Endothelial cell of umbilical vein (primary cell): ENCODE measurements at regions not wholly inside any gene's neighbourhood (a gene's known extent, or its start where the extent isn't known, plus 50 kb on each side); places are given as distances from the start of the nearest gene placed in this dataset.

Source experiments
- BruUV-seq: library from RNA; stranded (reverse); fragments of 400-500 nt; replicated peaks from 2 replicates; lab custom pipeline; 2021; lab: Mats Ljungman, UMichigan
- CTCF ChIA-PET: fragments of 300-600, 350-600 bp; sonication (Branson Sonifier 250); formaldehyde crosslinking; loops from one replicate; lab custom pipeline; 2021; ENCODE audit warnings: antibody characterized with exemption, inconsistent platforms; lab: Charles Lee
- POLR2A ChIA-PET: fragments of 300-600, 350-600 bp; sonication (Branson Sonifier 250); formaldehyde crosslinking; loops from one replicate; lab custom pipeline; 2021; ENCODE audit warnings: antibody characterized with exemption, inconsistent platforms; lab: Charles Lee
- DNase-seq: peaks from one replicate; pipeline ENCODE4 v3.0.0-alpha.2; 2011; ENCODE audit warnings: low read depth, low spot score
- FAIRE-seq: peaks from 2 replicates; lab custom pipeline; 2011; peaks lifted over from hg19 to GRCh38; lab: Jason Lieb, UNC
- H2AFZ ChIP-seq: 2 replicates; pipeline ENCODE4 v1.6.0; 2012; ENCODE audit warnings: low read depth, low read length, control low read depth, inconsistent platforms
- H3K27ac ChIP-seq: 2 replicates; pipeline ENCODE4 v1.5.1; 2011; ENCODE audit warnings: low read depth, mild to moderate bottlenecking, control low read depth, low read length, moderate library complexity; ENCODE audit not compliant: insufficient read depth
- H3K27me3 ChIP-seq, 2 experiments: 2 replicates each; pipeline versions ENCODE4 v1.6.0 to v1.6.1; 2011; ENCODE audit warnings: low read length in 2 of 2, mixed read lengths in 1 of 2; ENCODE audit not compliant: control insufficient read depth in 2 of 2, insufficient read depth in 2 of 2
- H3K36me3 ChIP-seq, 2 experiments: 2 replicates in 1 of 2; 3 replicates in 1 of 2; pipeline ENCODE4 v1.5.1; 2011; ENCODE audit warnings: low read length in 2 of 2, mild to moderate bottlenecking in 1 of 2, moderate library complexity in 1 of 2; ENCODE audit not compliant: control insufficient read depth in 2 of 2, insufficient read depth in 2 of 2; ENCODE audit errors: extremely low read depth in 1 of 2
- H3K4me1 ChIP-seq: 3 replicates; pipeline ENCODE4 v1.5.1; 2011; ENCODE audit warnings: mild to moderate bottlenecking, low read length; ENCODE audit not compliant: control insufficient read depth, insufficient read depth; ENCODE audit errors: extremely low read depth
- H3K4me2 ChIP-seq: 2 replicates; pipeline ENCODE4 v1.6.1; 2011; ENCODE audit warnings: low read length, control low read depth, mixed read lengths; ENCODE audit not compliant: insufficient read depth
- H3K4me3 ChIP-seq, 3 experiments: fragments of 200-600 bp in 1 of 3; sonication (generic), shearing (Covaris generic) in 1 of 3; replicated peaks in 1 of 3; 2 replicates each; pipeline ENCODE4 v1.5.1; 2011 to 2016; ENCODE audit warnings: control low read depth in 3 of 3, low read length in 3 of 3, mild to moderate bottlenecking in 2 of 3, inconsistent platforms in 1 of 3, low read depth in 1 of 3, moderate library complexity in 1 of 3; ENCODE audit not compliant: insufficient read depth in 1 of 3
- H3K79me2 ChIP-seq: 2 replicates; pipeline ENCODE4 v1.6.0; 2012; ENCODE audit warnings: low read length, inconsistent platforms; ENCODE audit not compliant: control insufficient read depth, insufficient read depth
- H3K9ac ChIP-seq: replicated peaks from 2 replicates; pipeline ENCODE3; 2011; ENCODE audit warnings: low read length, control low read depth; ENCODE audit not compliant: insufficient read depth; ENCODE audit errors: extremely low read depth
- H3K9me1 ChIP-seq: replicated peaks from 3 replicates; pipeline ENCODE4 v1.6.0; 2011; ENCODE audit warnings: mild to moderate bottlenecking, low read length; ENCODE audit not compliant: control insufficient read depth, insufficient read depth; ENCODE audit errors: extremely low read depth
- H3K9me3 ChIP-seq: replicated peaks from 2 replicates; pipeline ENCODE4 v1.5.1; 2012; ENCODE audit warnings: low read length, inconsistent platforms; ENCODE audit not compliant: control insufficient read depth, insufficient read depth
- H4K20me1 ChIP-seq: replicated peaks from 2 replicates; pipeline ENCODE3; 2011; ENCODE audit warnings: mild to moderate bottlenecking, low read length; ENCODE audit not compliant: control insufficient read depth, insufficient read depth; ENCODE audit errors: extremely low read depth
- EZH2 ChIP-seq: IDR thresholded peaks from 2 replicates; pipeline ENCODE4 v1.6.1; 2012; ENCODE audit warnings: borderline replicate concordance, low read depth, mild to moderate bottlenecking, moderate library complexity, low read length, inconsistent platforms; ENCODE audit not compliant: severe bottlenecking
- FOS ChIP-seq: IDR thresholded peaks from 2 replicates; pipeline ENCODE4 v1.6.1; 2011; ENCODE audit warnings: mild to moderate bottlenecking, low read length, moderate library complexity, borderline replicate concordance; ENCODE audit not compliant: insufficient read depth
- GATA2 ChIP-seq: IDR thresholded peaks from 2 replicates; pipeline ENCODE4 v1.7.0; 2011; ENCODE audit warnings: low read depth, mild to moderate bottlenecking, moderate library complexity, mixed read lengths, low read length; ENCODE audit not compliant: insufficient read length, insufficient read depth
- JUN ChIP-seq: IDR thresholded peaks from 2 replicates; pipeline ENCODE4 v1.6.1; 2011; ENCODE audit warnings: borderline replicate concordance, low read depth; ENCODE audit not compliant: insufficient read length, insufficient read depth
- MYC ChIP-seq: IDR thresholded peaks from one replicate; pipeline ENCODE4 v1.6.1; 2011; ENCODE audit warnings: mild to moderate bottlenecking, low read depth, low read length
- POLR2A ChIP-seq: IDR thresholded peaks from 2 replicates; pipeline ENCODE4 v1.6.1; 2012; ENCODE audit warnings: low read depth, mild to moderate bottlenecking, control low read depth, low read length
- POLR2AphosphoS5 ChIP-seq: IDR thresholded peaks from 2 replicates; pipeline ENCODE4 v1.6.1; 2012; ENCODE audit warnings: low read depth, mild to moderate bottlenecking, control low read depth, low read length, moderate library complexity; ENCODE audit not compliant: insufficient read depth
- dilution Hi-C: fragments of 300-500 bp; cut with MboI; formaldehyde crosslinking; loops from one replicate; pipeline ENCODE4 v1.15.0; 2019; ENCODE audit warnings: low sequenced_read_pairs; ENCODE audit not compliant: extremely low pct_ligation_motif_present
- intact Hi-C: fragments of 100-400 bp; cut with micrococcal nuclease; formaldehyde crosslinking; loops from one replicate; pipeline ENCODE4 v1.10.0; 2022
- TF ChIP-seq, protein P1 (sequence below), 2 donors: IDR thresholded peaks; 1 replicate in 1 of 2; 2 replicates in 1 of 2; pipeline ENCODE4 v1.5.1; 2011; ENCODE audit warnings: low read length in 2 of 2, mild to moderate bottlenecking in 2 of 2, moderate library complexity in 2 of 2, control low read depth in 1 of 2, inconsistent platforms in 1 of 2, low read depth in 1 of 2; ENCODE audit not compliant: insufficient read depth in 1 of 2; ENCODE audit errors: extremely low read depth in 1 of 2
- TF ChIP-seq, protein P2 (sequence below): IDR thresholded peaks from 2 replicates; pipeline ENCODE4 v1.6.1; 2011; ENCODE audit not compliant: insufficient read depth, insufficient read length

DNA sequence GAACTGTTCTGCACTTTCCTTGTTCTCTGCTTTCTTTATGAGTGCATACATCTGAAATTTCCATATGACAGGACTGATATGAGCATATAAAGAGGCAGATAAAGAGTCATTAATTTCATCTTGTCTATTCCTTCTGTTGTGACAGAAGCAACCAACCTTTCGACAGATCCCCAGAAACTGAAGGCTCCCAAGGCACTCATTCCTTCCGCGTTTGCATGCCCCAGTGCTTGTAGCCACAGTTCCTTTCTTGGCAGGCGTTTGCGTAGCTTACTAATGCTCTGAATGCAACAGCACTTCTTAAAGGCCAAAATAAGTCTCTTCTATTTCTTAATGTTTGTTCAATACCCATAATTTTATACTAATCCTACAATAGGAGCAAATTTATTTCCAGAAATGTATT lies 94.0 kb upstream of the TBL1X start:
- H3K4me2 ChIP-seq, result no peak overlapping the region
- no peaks in the 10 kb centered on the region for H3K9me3 ChIP-seq
- no peak overlapping the region for H3K4me3 ChIP-seq
- no peaks in the 10 kb centered on the region for H3K36me3 ChIP-seq
- ChIA-PET POLR2A (no interaction called here), CTCF (no interaction called here)
- no peak for FAIRE-seq
- no peaks in the 10 kb centered on the region for H3K4me1 ChIP-seq
- H3K79me2 ChIP-seq, result no peaks in the 10 kb centered on the region
- H3K27ac ChIP-seq, result no peak overlapping the region
- peaks cover 0 to 4% of the 10 kb centered on the region in 2 experiments for H3K27me3 ChIP-seq
- H3K9me1 ChIP-seq, result no peaks in the 10 kb centered on the region
- H3K9ac ChIP-seq, result no peak overlapping the region
- no peak for DNase-seq
- no TSS peak for BruUV-seq
- no peak overlapping the region for H2AFZ ChIP-seq
- TF ChIP-seq MYC (no peak), EZH2 (no peak), GATA2 (no peak), FOS (no peak), POLR2A (no peak), POLR2AphosphoS5 (no peak), JUN (no peak)
- TF ChIP-seq, protein P1, sequence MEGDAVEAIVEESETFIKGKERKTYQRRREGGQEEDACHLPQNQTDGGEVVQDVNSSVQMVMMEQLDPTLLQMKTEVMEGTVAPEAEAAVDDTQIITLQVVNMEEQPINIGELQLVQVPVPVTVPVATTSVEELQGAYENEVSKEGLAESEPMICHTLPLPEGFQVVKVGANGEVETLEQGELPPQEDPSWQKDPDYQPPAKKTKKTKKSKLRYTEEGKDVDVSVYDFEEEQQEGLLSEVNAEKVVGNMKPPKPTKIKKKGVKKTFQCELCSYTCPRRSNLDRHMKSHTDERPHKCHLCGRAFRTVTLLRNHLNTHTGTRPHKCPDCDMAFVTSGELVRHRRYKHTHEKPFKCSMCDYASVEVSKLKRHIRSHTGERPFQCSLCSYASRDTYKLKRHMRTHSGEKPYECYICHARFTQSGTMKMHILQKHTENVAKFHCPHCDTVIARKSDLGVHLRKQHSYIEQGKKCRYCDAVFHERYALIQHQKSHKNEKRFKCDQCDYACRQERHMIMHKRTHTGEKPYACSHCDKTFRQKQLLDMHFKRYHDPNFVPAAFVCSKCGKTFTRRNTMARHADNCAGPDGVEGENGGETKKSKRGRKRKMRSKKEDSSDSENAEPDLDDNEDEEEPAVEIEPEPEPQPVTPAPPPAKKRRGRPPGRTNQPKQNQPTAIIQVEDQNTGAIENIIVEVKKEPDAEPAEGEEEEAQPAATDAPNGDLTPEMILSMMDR (IDR thresholded peaks at IDR 0.05; ENCODE audit: extremely low read depth in 1 of 2, insufficient read depth in 1 of 2, low read depth in 1 of 2, low read length in 2 of 2), result no peak
- TF ChIP-seq, protein P2, sequence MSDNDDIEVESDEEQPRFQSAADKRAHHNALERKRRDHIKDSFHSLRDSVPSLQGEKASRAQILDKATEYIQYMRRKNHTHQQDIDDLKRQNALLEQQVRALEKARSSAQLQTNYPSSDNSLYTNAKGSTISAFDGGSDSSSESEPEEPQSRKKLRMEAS, result no peak
- intact Hi-C loops (no loop called here), dilution Hi-C loops (no loop called here)
- H4K20me1 ChIP-seq, result no peaks in the 10 kb centered on the region
